Neural cell (in vitro differentiated cells): ENCODE measurements at regions not wholly inside any gene's neighbourhood (a gene's known extent, or its start where the extent isn't known, plus 50 kb on each side); places are given as distances from the start of the nearest gene placed in this dataset.

Source experiments
- H2AFZ ChIP-seq: fragments of 200-600, 300-800 bp; sonication (generic), shearing (Covaris generic); 2 replicates; pipeline ENCODE4 v1.6.0; 2014; ENCODE audit warnings: low read depth, mild to moderate bottlenecking, antibody characterized with exemption, low read length, moderate library complexity
- H3F3A ChIP-seq: fragments of 200-600 bp; shearing (Covaris generic); 2 replicates; pipeline ENCODE4 v1.6.1; 2016; ENCODE audit warnings: mild to moderate bottlenecking, moderate library complexity, mixed read lengths, antibody characterized with exemption, low read length; ENCODE audit not compliant: insufficient read depth, poor library complexity, severe bottlenecking
- H3K27ac ChIP-seq: fragments of 200-600, 300-800 bp; sonication (generic), shearing (Covaris generic); 2 replicates; pipeline ENCODE4 v1.5.1; 2014; ENCODE audit warnings: mild to moderate bottlenecking, low read length, moderate library complexity
- H3K27me3 ChIP-seq: fragments of 300-800, 200-600 bp; sonication (generic), shearing (Covaris generic); 2 replicates; pipeline ENCODE4 v1.6.0; 2014; ENCODE audit warnings: mild to moderate bottlenecking, low read depth, low read length, moderate library complexity; ENCODE audit not compliant: insufficient read depth
- H3K36me3 ChIP-seq: fragments of 300-800, 200-600 bp; sonication (generic), shearing (Covaris generic); 2 replicates; pipeline ENCODE4 v1.5.1; 2014; ENCODE audit warnings: mild to moderate bottlenecking, antibody characterized with exemption, low read length, moderate library complexity; ENCODE audit not compliant: insufficient read depth
- H3K4me2 ChIP-seq: fragments of 300-800, 200-600 bp; sonication (generic), shearing (Covaris generic); 2 replicates; pipeline ENCODE4 v1.6.0; 2014; ENCODE audit warnings: mild to moderate bottlenecking, low read length
- H3K4me3 ChIP-seq: fragments of 300-800, 200-600 bp; sonication (generic), shearing (Covaris generic); 2 replicates; pipeline ENCODE4 v1.5.1; 2014; ENCODE audit warnings: mild to moderate bottlenecking, low read length, moderate library complexity
- H3K79me2 ChIP-seq: fragments of 200-600 bp; shearing (Covaris generic); replicated peaks from 2 replicates; pipeline ENCODE4 v1.6.0; 2014; ENCODE audit warnings: mild to moderate bottlenecking, low read length, moderate library complexity; ENCODE audit not compliant: insufficient read depth
- H3K9ac ChIP-seq: fragments of 300-800, 200-600 bp; sonication (generic), shearing (Covaris generic); 2 replicates; pipeline ENCODE4 v1.6.1; 2016; ENCODE audit warnings: mild to moderate bottlenecking, low read length, mixed read lengths
- H3K9me2 ChIP-seq: fragments of 200-600 bp; shearing (Covaris generic); 2 replicates; pipeline ENCODE4 v1.6.1; 2016; ENCODE audit warnings: mild to moderate bottlenecking, low read length, mixed read lengths; ENCODE audit not compliant: insufficient read depth
- H3K9me3 ChIP-seq: fragments of 200-600, 300-800 bp; sonication (generic), shearing (Covaris generic); 2 replicates; pipeline ENCODE4 v1.6.1; 2016; ENCODE audit warnings: mild to moderate bottlenecking, mixed run types, low read length, moderate library complexity, mixed read lengths
- H4K20me1 ChIP-seq: fragments of 200-600 bp; shearing (Covaris generic); 2 replicates; pipeline ENCODE4 v1.6.1; 2016; ENCODE audit warnings: mild to moderate bottlenecking, mixed run types; ENCODE audit not compliant: insufficient read depth
- EP300 ChIP-seq: fragments of 450-650 bp; conservative IDR thresholded peaks from 2 replicates; pipeline ENCODE4 v1.6.1; 2014; ENCODE audit warnings: antibody characterized with exemption, mild to moderate bottlenecking, moderate library complexity; ENCODE audit not compliant: poor library complexity, severe bottlenecking
- EZH2 ChIP-seq: fragments of 200-600, 300-800 bp; shearing (Covaris generic), sonication (generic); IDR thresholded peaks from 2 replicates; pipeline ENCODE4 v1.6.1; 2014; ENCODE audit warnings: antibody characterized with exemption, low read length, borderline replicate concordance, mild to moderate bottlenecking; ENCODE audit not compliant: insufficient read depth, poor library complexity, severe bottlenecking
- MXI1 ChIP-seq: fragments of 450-650 bp; conservative IDR thresholded peaks from 2 replicates; pipeline ENCODE4 v1.6.1; 2014; ENCODE audit warnings: antibody characterized with exemption, mild to moderate bottlenecking; ENCODE audit not compliant: poor library complexity, severe bottlenecking
- POLR2AphosphoS5 ChIP-seq: IDR thresholded peaks from 2 replicates; pipeline ENCODE4 v1.6.1; 2012
- RAD21 ChIP-seq: fragments of 450-650 bp; conservative IDR thresholded peaks from 2 replicates; pipeline ENCODE4 v1.6.1; 2014; ENCODE audit warnings: antibody characterized with exemption, mild to moderate bottlenecking, moderate library complexity
- SMC3 ChIP-seq: fragments of 450-650 bp; conservative IDR thresholded peaks from 2 replicates; pipeline ENCODE4 v1.6.1; 2014; ENCODE audit warnings: antibody characterized with exemption, mild to moderate bottlenecking, moderate library complexity; ENCODE audit not compliant: poor library complexity
- TAF1 ChIP-seq: IDR thresholded peaks from 2 replicates; pipeline ENCODE4 v1.6.1; 2012; ENCODE audit warnings: low read depth
- TF ChIP-seq, protein P1 (sequence below): IDR thresholded peaks from 2 replicates; pipeline ENCODE4 v1.6.1; 2012; ENCODE audit warnings: borderline replicate concordance
- TF ChIP-seq, protein P2 (sequence below): fragments of 450-650 bp; IDR thresholded peaks from 2 replicates; pipeline ENCODE4 v1.5.1; 2014; ENCODE audit warnings: antibody characterized with exemption, mild to moderate bottlenecking, moderate library complexity; ENCODE audit not compliant: poor library complexity, severe bottlenecking

GRCh38 chr3:35894735-35895134 is 255.4 kb downstream of the ARPP21 start:
- no peak overlapping the region for H2AFZ ChIP-seq
- H3K79me2 ChIP-seq = no peaks in the 10 kb centered on the region
- no peaks in the 10 kb centered on the region for H4K20me1 ChIP-seq
- H3K4me2 ChIP-seq = no peak overlapping the region
- H3K36me3 ChIP-seq = no peaks in the 10 kb centered on the region
- no peaks in the 10 kb centered on the region for H3K9me3 ChIP-seq
- peaks cover 3% of the 10 kb centered on the region for H3F3A ChIP-seq
- no peak overlapping the region for H3K4me3 ChIP-seq
- H3K9me2 ChIP-seq = no peaks in the 10 kb centered on the region
- TF ChIP-seq RAD21 (no peak), TAF1 (no peak), EZH2 (no peak), SMC3 (no peak), POLR2AphosphoS5 (no peak), EP300 (no peak), MXI1 (no peak)
- TF ChIP-seq, protein P1, sequence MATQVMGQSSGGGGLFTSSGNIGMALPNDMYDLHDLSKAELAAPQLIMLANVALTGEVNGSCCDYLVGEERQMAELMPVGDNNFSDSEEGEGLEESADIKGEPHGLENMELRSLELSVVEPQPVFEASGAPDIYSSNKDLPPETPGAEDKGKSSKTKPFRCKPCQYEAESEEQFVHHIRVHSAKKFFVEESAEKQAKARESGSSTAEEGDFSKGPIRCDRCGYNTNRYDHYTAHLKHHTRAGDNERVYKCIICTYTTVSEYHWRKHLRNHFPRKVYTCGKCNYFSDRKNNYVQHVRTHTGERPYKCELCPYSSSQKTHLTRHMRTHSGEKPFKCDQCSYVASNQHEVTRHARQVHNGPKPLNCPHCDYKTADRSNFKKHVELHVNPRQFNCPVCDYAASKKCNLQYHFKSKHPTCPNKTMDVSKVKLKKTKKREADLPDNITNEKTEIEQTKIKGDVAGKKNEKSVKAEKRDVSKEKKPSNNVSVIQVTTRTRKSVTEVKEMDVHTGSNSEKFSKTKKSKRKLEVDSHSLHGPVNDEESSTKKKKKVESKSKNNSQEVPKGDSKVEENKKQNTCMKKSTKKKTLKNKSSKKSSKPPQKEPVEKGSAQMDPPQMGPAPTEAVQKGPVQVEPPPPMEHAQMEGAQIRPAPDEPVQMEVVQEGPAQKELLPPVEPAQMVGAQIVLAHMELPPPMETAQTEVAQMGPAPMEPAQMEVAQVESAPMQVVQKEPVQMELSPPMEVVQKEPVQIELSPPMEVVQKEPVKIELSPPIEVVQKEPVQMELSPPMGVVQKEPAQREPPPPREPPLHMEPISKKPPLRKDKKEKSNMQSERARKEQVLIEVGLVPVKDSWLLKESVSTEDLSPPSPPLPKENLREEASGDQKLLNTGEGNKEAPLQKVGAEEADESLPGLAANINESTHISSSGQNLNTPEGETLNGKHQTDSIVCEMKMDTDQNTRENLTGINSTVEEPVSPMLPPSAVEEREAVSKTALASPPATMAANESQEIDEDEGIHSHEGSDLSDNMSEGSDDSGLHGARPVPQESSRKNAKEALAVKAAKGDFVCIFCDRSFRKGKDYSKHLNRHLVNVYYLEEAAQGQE = no peak
- TF ChIP-seq, protein P2, sequence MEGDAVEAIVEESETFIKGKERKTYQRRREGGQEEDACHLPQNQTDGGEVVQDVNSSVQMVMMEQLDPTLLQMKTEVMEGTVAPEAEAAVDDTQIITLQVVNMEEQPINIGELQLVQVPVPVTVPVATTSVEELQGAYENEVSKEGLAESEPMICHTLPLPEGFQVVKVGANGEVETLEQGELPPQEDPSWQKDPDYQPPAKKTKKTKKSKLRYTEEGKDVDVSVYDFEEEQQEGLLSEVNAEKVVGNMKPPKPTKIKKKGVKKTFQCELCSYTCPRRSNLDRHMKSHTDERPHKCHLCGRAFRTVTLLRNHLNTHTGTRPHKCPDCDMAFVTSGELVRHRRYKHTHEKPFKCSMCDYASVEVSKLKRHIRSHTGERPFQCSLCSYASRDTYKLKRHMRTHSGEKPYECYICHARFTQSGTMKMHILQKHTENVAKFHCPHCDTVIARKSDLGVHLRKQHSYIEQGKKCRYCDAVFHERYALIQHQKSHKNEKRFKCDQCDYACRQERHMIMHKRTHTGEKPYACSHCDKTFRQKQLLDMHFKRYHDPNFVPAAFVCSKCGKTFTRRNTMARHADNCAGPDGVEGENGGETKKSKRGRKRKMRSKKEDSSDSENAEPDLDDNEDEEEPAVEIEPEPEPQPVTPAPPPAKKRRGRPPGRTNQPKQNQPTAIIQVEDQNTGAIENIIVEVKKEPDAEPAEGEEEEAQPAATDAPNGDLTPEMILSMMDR = no peak
- H3K27me3 ChIP-seq = no peaks in the 10 kb centered on the region
- H3K27ac ChIP-seq = no peak overlapping the region
- no peak overlapping the region for H3K9ac ChIP-seq

DNA sequence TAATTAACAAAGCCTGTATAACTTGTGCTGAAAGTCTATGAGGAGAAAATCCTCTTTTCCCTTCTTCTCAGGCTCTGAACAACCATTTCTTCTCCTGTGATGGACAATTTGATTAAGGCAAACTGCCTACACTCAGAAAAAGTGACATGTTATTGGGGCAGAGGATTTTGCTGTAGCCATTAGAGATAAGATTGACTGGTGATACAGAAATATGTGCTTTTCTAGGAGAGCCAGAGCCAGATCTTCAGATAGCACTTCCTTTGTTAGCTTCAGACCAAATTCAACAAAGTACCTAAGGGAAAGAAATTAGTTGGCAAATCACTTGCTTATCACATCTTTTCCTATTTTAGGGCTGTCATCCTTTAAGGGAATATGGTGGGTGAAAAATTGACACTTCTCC is 259.9 kb downstream of the ARPP21 start:
- H3K79me2 ChIP-seq = no peaks in the 10 kb centered on the region
- no peaks in the 10 kb centered on the region for H4K20me1 ChIP-seq
- no peak overlapping the region for H3K9ac ChIP-seq
- no peaks in the 10 kb centered on the region for H3K9me2 ChIP-seq
- peaks cover 6% of the 10 kb centered on the region for H3F3A ChIP-seq
- peak overlapping the region; percentile 15 for H3K4me3 ChIP-seq
- peak overlapping the region; percentile 60 for H3K27ac ChIP-seq
- H3K36me3 ChIP-seq = no peaks in the 10 kb centered on the region
- H2AFZ ChIP-seq = no peak overlapping the region
- no peaks in the 10 kb centered on the region for H3K27me3 ChIP-seq
- peak overlapping the region; percentile 25 for H3K4me2 ChIP-seq
- TF ChIP-seq EP300 = peak; percentile 82
- TF ChIP-seq, protein P1 = no peak
- no peaks in the 10 kb centered on the region for H3K9me3 ChIP-seq
